Muscle of arm (tissue), 1 donor: ENCODE measurements at regions not wholly inside any gene's neighbourhood (a gene's known extent, or its start where the extent isn't known, plus 50 kb on each side); places are given as distances from the start of the nearest gene placed in this dataset.
"Not testable (repeated sequence)": the region's sequence is repeated elsewhere in the genome, so short reads cannot be mapped to it uniquely, and the experiment has no call there.

Experiments used
- DNase-seq: peaks from one replicate; pipeline ENCODE4 v3.0.0-alpha.2; 2013

GRCh38 chr7:19958309-19958896 lies 185.0 kb upstream of the TMEM196 start:
- no peak for DNase-seq

DNA sequence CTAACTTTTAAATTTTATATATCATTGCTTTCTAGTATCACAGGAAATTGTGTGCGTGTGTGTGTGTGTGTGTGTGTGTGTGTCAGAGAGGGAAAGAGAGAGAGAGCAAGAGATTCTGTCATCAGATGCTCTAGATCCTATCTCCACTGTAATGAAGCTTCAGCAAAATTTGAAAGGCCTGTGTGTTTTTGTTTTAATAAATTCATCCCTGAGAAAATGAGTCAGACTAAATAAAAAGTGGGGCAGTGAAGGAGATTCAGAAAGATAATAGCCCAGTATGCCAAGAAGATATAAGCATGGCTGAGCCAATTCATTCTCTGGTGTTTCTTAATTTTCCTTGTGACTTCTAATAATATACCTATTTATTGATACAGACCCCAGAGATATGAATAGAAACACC lies 184.2 kb upstream of the TMEM196 start:
- DNase-seq, result no peak

DNA sequence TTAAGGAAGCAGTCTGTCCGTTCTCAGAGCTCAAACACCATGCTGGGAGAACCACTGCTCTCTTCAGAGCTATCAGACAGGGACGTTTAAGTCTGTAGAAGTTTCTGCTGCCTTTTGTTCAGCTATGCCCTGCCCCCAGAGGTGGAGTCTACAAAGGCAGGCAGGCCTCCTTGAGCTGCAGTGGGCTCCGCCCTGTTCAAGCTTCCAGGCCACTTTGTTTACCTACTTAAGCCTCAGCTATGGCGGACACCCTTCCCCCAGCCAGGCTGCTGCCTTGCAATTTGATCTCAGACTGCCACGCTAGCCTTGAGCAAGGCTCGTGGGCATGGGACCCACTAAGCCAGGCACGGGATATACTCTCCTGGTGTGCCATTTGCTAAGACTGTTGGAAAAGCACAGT lies 180.7 kb upstream of the TMEM196 start:
- not testable (repeated sequence) for DNase-seq

DNA sequence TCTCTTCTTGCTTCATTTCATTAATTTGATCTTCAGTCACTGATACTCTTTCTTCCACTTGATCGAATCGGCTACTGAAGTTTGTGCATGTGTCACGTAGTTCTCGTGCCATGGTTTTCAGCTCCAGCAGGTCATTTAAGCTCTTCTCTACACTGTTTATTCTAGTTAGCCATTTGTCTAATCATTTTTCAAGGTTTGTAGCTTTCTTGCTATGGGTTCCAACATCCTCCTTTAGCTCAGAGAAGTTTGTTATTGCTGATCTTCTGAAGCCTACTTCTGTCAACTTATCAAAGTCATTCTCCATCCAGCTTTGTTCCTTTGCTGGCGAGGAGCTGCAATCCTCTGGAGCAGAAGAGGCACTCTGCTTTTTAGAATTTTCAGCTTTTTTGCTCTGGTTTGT lies 180.0 kb upstream of the TMEM196 start:
- not testable (repeated sequence) for DNase-seq

GRCh38 chr7:19948160-19948559 lies 174.7 kb upstream of the TMEM196 start:
- DNase-seq, result no peak

- DNase-seq, result no peak
These were observed 171.1 kb upstream of the TMEM196 start for GRCh38 chr7:19944363-19945120.

GRCh38 chr7:19939746-19940145 lies 166.3 kb upstream of the TMEM196 start:
- no peak for DNase-seq

DNA sequence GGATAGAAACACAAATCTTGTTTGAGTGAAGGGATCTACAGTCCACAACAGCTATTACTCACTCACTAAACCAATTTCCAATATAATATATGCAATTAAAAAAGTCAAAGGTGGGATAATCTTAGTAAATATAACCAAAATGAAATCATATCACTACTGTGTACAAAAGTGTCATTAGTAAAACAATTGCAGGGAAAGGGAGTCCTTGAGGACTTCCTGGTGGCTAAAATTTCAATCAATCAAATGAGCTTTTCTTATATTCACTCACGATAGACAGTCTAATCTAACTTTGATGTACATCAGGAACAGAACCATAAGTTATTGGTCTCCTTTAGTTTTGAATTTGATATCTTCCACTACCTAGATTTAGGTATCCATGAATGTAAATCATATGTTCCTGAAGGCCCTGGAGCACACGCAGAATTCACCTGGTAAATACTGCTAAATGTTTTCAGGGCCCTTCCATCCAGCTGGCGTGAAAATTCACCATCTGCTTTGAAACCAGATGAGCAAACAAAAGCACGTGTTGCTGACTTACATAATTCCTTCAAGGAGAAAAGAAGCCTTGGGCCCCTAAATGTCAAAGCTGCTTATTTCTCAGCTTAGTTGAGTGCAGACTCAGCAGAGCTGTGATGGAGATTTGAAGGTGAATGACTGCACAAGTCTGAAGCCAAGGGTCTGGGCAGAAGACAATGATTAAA lies 159.3 kb upstream of the TMEM196 start:
- no peak for DNase-seq

DNA sequence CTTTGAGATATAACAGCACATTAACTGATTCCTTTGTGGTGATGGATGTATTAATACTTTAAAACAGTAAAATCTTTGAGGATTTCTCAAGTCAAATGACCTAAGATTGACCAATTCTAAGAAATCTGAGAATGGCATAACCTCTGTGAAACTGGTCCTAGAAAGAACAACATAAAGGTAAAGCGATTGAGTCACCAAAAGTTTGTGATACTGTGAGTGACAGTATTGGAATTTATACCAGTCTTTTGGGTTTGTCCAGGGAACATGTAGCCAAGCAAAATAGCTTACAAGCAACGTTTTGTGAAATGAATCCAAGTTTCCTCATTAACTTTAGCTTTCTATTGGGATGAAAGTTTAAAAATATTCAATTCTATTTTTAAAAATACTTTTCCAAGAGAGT lies 157.4 kb upstream of the TMEM196 start:
- no peak for DNase-seq

DNA sequence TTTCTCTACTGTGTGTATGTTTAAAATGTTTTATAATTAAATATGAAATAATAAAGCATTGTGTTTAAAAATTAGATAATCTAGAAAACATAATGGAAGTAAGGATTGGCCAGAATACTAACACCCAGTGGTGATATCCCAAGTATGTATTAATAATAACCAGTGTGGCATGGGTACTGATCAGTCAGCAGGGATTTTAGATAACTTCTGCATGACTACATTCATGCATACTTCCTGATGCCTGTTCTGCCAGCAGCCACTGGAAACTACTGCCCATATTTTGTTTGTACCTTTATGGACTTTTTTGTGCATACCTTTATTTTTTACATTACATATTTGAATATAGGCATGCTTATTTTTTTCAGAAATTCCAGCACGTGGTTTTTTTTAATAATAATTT lies 156.6 kb upstream of the TMEM196 start:
- DNase-seq, result no peak

GRCh38 chr7:19928247-19928646 lies 154.8 kb upstream of the TMEM196 start:
- no peak for DNase-seq

DNA sequence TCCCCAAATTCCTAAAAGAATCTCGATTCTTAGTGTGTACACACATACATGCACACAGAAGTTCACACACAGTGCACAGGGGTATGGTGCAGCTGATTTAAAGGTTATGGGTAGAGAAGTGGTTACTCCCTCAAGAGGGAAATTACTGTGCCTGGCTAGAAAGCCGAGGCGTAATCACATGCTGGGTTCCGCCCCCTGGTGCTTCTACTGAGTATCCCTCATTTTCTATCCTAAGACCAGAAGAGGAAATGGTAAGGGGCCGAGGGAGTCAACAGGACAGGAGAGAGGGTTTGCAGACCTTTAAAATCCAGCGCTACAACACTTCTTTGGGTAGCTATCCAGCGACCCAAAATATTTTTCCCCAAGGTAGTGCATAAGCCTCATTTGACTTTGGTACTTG lies 147.3 kb upstream of the TMEM196 start:
- no peak for DNase-seq

DNA sequence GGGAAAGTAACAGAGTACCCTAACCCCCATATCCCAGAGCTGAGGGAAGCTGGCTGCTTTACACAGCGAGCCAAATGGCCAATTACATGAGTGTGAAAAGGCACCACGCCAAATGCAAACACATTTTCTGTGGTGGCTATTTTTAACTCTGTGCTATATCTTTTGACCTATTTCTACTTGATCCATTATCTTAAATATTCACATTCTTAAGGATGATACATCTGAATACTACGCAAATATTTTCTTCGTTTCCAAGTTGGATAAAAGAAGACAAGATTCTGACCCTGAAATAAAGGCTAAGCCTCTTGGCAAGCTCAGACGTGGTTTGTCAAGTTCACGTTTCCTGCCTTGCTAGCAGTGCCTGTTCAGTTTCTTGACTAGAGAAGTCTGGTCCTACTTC lies 146.7 kb upstream of the TMEM196 start:
- no peak for DNase-seq

DNA sequence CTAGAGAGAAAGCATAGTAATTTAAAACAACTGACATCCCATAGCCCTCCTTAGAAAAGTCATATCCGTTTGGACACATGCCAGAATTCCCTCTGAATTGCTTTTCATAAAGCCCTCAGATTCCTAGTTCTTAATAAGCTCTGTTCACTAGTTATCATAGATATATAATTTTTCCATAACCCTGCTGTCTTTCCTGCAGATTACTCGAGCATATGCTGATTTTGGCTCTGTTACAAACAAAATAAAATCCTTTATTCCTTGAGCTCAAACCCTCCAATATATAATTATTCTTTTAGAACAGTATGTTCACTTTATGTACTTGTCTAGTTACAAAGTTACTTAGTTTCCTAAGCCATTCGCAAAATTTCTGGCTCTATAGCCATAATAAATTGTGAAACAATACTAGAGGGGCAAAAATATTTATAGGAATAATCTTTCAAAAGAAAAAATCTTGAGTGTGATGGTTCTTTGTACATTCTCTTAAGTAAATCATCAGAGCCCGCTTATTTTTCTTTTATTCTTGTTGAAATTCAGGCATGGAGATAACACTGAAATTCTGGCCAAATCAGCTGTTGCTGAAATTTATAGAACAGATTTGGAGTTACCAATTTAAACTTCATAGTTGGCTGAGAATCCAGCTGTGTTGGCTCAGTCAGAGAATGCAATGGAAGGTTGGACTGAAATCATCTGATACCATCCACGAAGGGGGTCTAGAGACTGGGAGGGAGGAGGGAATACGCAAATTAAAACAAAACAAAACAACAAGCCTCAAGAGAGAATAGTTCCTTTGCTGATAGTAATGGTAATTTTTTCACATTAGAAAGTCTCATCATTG lies 146.1 kb upstream of the TMEM196 start:
- peak; percentile 32 for DNase-seq

DNA sequence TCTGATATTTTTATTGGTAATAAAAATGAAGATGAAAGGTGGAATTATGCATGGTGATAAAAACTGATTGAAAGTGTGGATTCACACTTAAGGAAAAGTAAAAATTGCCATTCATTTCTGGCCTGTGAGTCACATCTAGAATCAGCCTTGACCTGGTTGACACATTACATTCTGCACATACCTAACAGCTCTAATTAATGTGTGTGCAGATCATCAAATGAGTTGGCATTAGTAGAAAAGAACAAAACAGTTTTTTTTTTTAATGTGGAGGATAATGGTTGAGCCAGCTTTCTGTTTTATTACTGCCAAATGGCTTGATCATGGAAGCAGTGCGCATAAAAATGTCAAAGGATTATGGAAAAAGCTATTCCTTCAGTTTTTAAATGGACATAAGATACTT lies 142.6 kb upstream of the TMEM196 start:
- DNase-seq, result no peak

- no peak for DNase-seq
These were observed 142.2 kb upstream of the TMEM196 start for GRCh38 chr7:19915596-19915995.

DNA sequence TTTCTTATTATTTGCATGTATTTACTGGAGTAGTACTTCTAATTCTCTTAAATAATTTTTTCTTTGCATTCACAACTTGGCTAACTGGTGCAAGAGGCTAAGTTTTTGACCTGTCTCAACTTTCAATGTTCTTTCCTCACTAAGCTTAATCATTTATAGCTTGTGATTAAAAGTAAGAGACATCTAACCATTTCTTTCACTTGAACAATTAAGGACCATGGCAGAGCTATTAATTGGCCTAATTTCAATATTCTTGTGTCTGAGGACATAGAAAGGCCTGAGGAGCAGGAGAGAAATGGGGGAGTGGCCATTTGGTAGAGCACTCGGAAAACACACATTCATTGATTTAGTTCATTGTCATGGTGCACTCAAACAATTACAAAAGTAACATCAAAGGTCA lies 141.4 kb upstream of the TMEM196 start:
- no peak for DNase-seq

- no peak for DNase-seq
These were observed 126.7 kb upstream of the TMEM196 start for GRCh38 chr7:19900118-19900517.

GRCh38 chr7:19899529-19899928 lies 126.1 kb upstream of the TMEM196 start:
- no peak for DNase-seq

- DNase-seq, result not testable (repeated sequence)
These were observed 109.5 kb upstream of the TMEM196 start for GRCh38 chr7:19882893-19883292.

DNA sequence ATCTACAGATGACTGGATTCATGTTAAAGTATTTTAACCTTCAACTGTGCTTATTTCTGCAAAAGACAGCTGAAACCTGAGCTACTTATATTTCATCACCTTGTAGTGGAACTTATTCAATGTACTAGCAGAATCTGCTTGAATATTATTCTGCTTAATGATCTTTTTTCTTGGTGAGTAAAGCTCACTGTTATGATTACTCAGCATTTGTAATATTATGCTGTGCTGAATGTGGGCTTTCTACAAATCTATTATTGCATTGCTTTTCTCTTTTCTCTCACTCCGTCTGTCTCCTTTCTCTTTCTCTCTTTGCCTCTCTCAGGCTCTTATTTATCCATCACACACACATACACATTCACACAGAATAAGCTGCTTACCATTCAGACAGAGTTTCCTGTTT lies 98.7 kb upstream of the TMEM196 start:
- DNase-seq, result no peak

- no peak for DNase-seq
These were observed 97.7 kb upstream of the TMEM196 start for GRCh38 chr7:19871102-19871501.
